HL-60/S4 (cell line): ENCODE measurements at regions not wholly inside any gene's neighbourhood (a gene's known extent, or its start where the extent isn't known, plus 50 kb on each side); places are given as distances from the start of the nearest gene placed in this dataset.

Source experiments
- in situ Hi-C: fragments of 300-500 bp; cut with MboI; formaldehyde crosslinking; loops from 2 replicates; pipeline ENCODE4 v1.14.3; 2022; ENCODE audit warnings: low sequenced_read_pairs

GRCh38 chr16:85187447-85187846 lies 75.2 kb upstream of the CIBAR2 start:
- in situ Hi-C loops, result no loop called here

GRCh38 chr16:85187886-85188285 lies 75.6 kb upstream of the CIBAR2 start:
- in situ Hi-C loops, result no loop called here

- in situ Hi-C loops, result no loop called here
These were observed 76.8 kb upstream of the CIBAR2 start for GRCh38 chr16:85188822-85189672.

- in situ Hi-C loops, result no loop called here
These were observed 78.3 kb upstream of the CIBAR2 start for GRCh38 chr16:85190572-85190971.

- in situ Hi-C loops, result no loop called here
These were observed 79.2 kb upstream of the CIBAR2 start for GRCh38 chr16:85191341-85191965.

- in situ Hi-C loops, result no loop called here
These were observed 80.2 kb upstream of the CIBAR2 start for GRCh38 chr16:85192238-85193114.

- in situ Hi-C loops, result no loop called here
These were observed 80.8 kb upstream of the CIBAR2 start for GRCh38 chr16:85193115-85193493.

GRCh38 chr16:85193876-85194275 lies 81.6 kb upstream of the CIBAR2 start:
- in situ Hi-C loops, result no loop called here

- in situ Hi-C loops, result no loop called here
These were observed 82.3 kb upstream of the CIBAR2 start for GRCh38 chr16:85194307-85195270.

- in situ Hi-C loops, result no loop called here
These were observed 83.0 kb upstream of the CIBAR2 start for GRCh38 chr16:85195271-85195647.

- in situ Hi-C loops, result no loop called here
These were observed 83.9 kb upstream of the CIBAR2 start for GRCh38 chr16:85195900-85196772.

GRCh38 chr16:85196976-85197375 lies 84.7 kb upstream of the CIBAR2 start:
- in situ Hi-C loops, result no loop called here

GRCh38 chr16:85197611-85198566 lies 85.6 kb upstream of the CIBAR2 start:
- in situ Hi-C loops, result no loop called here

- in situ Hi-C loops, result no loop called here
These were observed 86.9 kb upstream of the CIBAR2 start for GRCh38 chr16:85199069-85199725.

GRCh38 chr16:85199880-85200279 lies 87.6 kb upstream of the CIBAR2 start:
- in situ Hi-C loops, result no loop called here

- in situ Hi-C loops, result no loop called here
These were observed 88.4 kb upstream of the CIBAR2 start for GRCh38 chr16:85200471-85201278.

GRCh38 chr16:85201574-85201973 lies 89.3 kb upstream of the CIBAR2 start:
- in situ Hi-C loops, result no loop called here
